ENCODE measurements at regions not wholly inside any gene's neighbourhood (a gene's known extent, or its start where the extent isn't known, plus 50 kb on each side); places are given as distances from the start of the nearest gene placed in this dataset.

GRCh38 chr10:109428775-109429491 is 494.4 kb downstream of the XPNPEP1 start:
- TF ChIP-seq CHD1 (IDR thresholded peaks at IDR 0.05; ENCODE audit: low read depth, low read length): no peak
- no peak for TF ChIP-seq FOS (IDR thresholded peaks at IDR 0.05; ENCODE audit: low read depth, low read length)
- TF ChIP-seq, protein P1, sequence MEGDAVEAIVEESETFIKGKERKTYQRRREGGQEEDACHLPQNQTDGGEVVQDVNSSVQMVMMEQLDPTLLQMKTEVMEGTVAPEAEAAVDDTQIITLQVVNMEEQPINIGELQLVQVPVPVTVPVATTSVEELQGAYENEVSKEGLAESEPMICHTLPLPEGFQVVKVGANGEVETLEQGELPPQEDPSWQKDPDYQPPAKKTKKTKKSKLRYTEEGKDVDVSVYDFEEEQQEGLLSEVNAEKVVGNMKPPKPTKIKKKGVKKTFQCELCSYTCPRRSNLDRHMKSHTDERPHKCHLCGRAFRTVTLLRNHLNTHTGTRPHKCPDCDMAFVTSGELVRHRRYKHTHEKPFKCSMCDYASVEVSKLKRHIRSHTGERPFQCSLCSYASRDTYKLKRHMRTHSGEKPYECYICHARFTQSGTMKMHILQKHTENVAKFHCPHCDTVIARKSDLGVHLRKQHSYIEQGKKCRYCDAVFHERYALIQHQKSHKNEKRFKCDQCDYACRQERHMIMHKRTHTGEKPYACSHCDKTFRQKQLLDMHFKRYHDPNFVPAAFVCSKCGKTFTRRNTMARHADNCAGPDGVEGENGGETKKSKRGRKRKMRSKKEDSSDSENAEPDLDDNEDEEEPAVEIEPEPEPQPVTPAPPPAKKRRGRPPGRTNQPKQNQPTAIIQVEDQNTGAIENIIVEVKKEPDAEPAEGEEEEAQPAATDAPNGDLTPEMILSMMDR (conservative IDR thresholded peaks at IDR 0.05; ENCODE audit: low read depth, low read length): no peak
- no peak for TF ChIP-seq SMC3 (IDR thresholded peaks at IDR 0.05; ENCODE audit: low read depth, low read length)
- no peak for TF ChIP-seq POLR2A (IDR thresholded peaks at IDR 0.05; ENCODE audit: low read depth, low read length)
- TF ChIP-seq RAD21 (IDR thresholded peaks at IDR 0.05; ENCODE audit: low read length): no peak
- TF ChIP-seq, protein P2, sequence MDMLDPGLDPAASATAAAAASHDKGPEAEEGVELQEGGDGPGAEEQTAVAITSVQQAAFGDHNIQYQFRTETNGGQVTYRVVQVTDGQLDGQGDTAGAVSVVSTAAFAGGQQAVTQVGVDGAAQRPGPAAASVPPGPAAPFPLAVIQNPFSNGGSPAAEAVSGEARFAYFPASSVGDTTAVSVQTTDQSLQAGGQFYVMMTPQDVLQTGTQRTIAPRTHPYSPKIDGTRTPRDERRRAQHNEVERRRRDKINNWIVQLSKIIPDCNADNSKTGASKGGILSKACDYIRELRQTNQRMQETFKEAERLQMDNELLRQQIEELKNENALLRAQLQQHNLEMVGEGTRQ (IDR thresholded peaks at IDR 0.05; ENCODE audit: low read depth, low read length): no peak
- TF ChIP-seq MXI1 (IDR thresholded peaks at IDR 0.05; ENCODE audit: borderline replicate concordance, low read depth, low read length): no peak
- no peak for TF ChIP-seq RCOR1 (IDR thresholded peaks at IDR 0.05; ENCODE audit: insufficient replicate concordance, low read length)

Measured in IMR-90 (cell line).